ENCODE measurements at regions not wholly inside any gene's neighbourhood (a gene's known extent, or its start where the extent isn't known, plus 50 kb on each side); places are given as distances from the start of the nearest gene placed in this dataset.

GRCh38 chr2:53095227-53095626 lies 672.4 kb upstream of the CHAC2 start:
- Mint-ChIP-seq H3K4me1 (ENCODE audit: low read depth) (no peaks in the 10 kb centered on the region; the same call in 1 of the 2 replicates), H3K27me3 (ENCODE audit: insufficient read depth) (no peaks in the 10 kb centered on the region; the same call in 1 of the 2 replicates), H3K36me3 (ENCODE audit: low read depth) (no peaks in the 10 kb centered on the region), H3K4me3 (no peak overlapping the region), H3K9me3 (no peaks in the 10 kb centered on the region), H3K27ac (no peak overlapping the region)
- no peak for DNase-seq
- TF ChIP-seq CTCF (IDR thresholded peaks at IDR 0.05), result no peak

GRCh38 chr2:53093355-53093754 lies 674.2 kb upstream of the CHAC2 start:
- H3K27ac Mint-ChIP-seq, result no peak overlapping the region
- no peak overlapping the region for H3K4me3 Mint-ChIP-seq
- H3K27me3 Mint-ChIP-seq (ENCODE audit: insufficient read depth), result no peaks in the 10 kb centered on the region; the same call in 1 of the 2 replicates
- no peak for TF ChIP-seq CTCF (IDR thresholded peaks at IDR 0.05)
- peaks cover 10% of the 10 kb centered on the region; the same call in 1 of the 2 replicates for H3K4me1 Mint-ChIP-seq (ENCODE audit: low read depth)
- no peaks in the 10 kb centered on the region for H3K36me3 Mint-ChIP-seq (ENCODE audit: low read depth)
- H3K9me3 Mint-ChIP-seq, result no peaks in the 10 kb centered on the region
- no peak for DNase-seq

- no peak for DNase-seq
- no peak overlapping the region for H3K4me3 Mint-ChIP-seq
- H3K9me3 Mint-ChIP-seq, result no peaks in the 10 kb centered on the region
- H3K27me3 Mint-ChIP-seq (ENCODE audit: insufficient read depth), result no peaks in the 10 kb centered on the region; the same call in 1 of the 2 replicates
- no peaks in the 10 kb centered on the region for H3K36me3 Mint-ChIP-seq (ENCODE audit: low read depth)
- H3K4me1 Mint-ChIP-seq (ENCODE audit: low read depth), result peaks cover 29% of the 10 kb centered on the region
- TF ChIP-seq CTCF (IDR thresholded peaks at IDR 0.05), result no peak
- no peak overlapping the region for H3K27ac Mint-ChIP-seq
Measured at GRCh38 chr2:53091183-53091582, 676.4 kb upstream of the CHAC2 start.

- no peaks in the 10 kb centered on the region for H3K36me3 Mint-ChIP-seq (ENCODE audit: low read depth)
- TF ChIP-seq CTCF (IDR thresholded peaks at IDR 0.05), result no peak
- peaks cover 29% of the 10 kb centered on the region for H3K4me1 Mint-ChIP-seq (ENCODE audit: low read depth)
- H3K9me3 Mint-ChIP-seq, result no peaks in the 10 kb centered on the region
- H3K4me3 Mint-ChIP-seq, result no peak overlapping the region; the same call in 1 of the 2 replicates
- peak overlapping the region; percentile 69 for H3K27ac Mint-ChIP-seq
- DNase-seq, result no peak
- H3K27me3 Mint-ChIP-seq (ENCODE audit: insufficient read depth), result no peaks in the 10 kb centered on the region; the same call in 1 of the 2 replicates
Measured at GRCh38 chr2:53087874-53088461, 679.6 kb upstream of the CHAC2 start.

- Mint-ChIP-seq H3K27ac (peak overlapping the region; percentile 69), H3K36me3 (ENCODE audit: low read depth) (no peaks in the 10 kb centered on the region), H3K4me1 (ENCODE audit: low read depth) (peaks cover 29% of the 10 kb centered on the region), H3K9me3 (no peaks in the 10 kb centered on the region), H3K4me3 (peak overlapping the region; percentile 23; the same call in 1 of the 2 replicates), H3K27me3 (ENCODE audit: insufficient read depth) (no peaks in the 10 kb centered on the region)
- TF ChIP-seq CTCF (IDR thresholded peaks at IDR 0.05), result no peak
- DNase-seq, result peak; percentile 39
Measured at GRCh38 chr2:53087262-53087873, 680.2 kb upstream of the CHAC2 start.

Measured in HFFc6 (cell line).